ENCODE measurements at regions not wholly inside any gene's neighbourhood (a gene's known extent, or its start where the extent isn't known, plus 50 kb on each side); places are given as distances from the start of the nearest gene placed in this dataset.

DNA sequence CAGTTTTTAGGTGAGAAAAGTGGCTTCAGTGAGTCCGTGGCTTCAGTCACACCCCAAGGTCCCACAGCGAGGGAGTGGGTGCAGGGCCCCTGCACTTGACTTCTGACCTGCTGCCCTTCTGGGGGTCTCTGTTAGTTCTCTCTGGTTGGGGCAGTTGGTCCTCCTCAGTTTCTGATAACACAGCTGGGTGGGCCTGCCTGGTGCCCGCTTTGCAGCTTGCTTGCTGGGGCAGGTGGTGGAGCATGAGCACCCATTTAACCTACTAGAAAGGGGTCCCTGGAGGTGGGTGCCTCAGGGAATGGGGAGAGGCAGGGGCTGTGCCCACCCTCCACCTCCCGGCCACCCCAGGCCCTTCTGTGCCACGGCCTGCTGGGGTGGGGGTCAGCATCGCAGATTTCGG is 83.2 kb downstream of the ASB1 start (continued):
- TF ChIP-seq, protein P1, sequence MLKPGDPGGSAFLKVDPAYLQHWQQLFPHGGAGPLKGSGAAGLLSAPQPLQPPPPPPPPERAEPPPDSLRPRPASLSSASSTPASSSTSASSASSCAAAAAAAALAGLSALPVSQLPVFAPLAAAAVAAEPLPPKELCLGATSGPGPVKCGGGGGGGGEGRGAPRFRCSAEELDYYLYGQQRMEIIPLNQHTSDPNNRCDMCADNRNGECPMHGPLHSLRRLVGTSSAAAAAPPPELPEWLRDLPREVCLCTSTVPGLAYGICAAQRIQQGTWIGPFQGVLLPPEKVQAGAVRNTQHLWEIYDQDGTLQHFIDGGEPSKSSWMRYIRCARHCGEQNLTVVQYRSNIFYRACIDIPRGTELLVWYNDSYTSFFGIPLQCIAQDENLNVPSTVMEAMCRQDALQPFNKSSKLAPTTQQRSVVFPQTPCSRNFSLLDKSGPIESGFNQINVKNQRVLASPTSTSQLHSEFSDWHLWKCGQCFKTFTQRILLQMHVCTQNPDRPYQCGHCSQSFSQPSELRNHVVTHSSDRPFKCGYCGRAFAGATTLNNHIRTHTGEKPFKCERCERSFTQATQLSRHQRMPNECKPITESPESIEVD (tag by site-specific recombination; IDR thresholded peaks at IDR 0.05) = no peak
- no peak for TF ChIP-seq ZNF416 (tag by site-specific recombination; IDR thresholded peaks at IDR 0.05)
- TF ChIP-seq ZNF146 (tag by site-specific recombination; IDR thresholded peaks at IDR 0.05) = no peak
- TF ChIP-seq TSHZ1 (tag by site-specific recombination; IDR thresholded peaks at IDR 0.05; ENCODE audit: borderline replicate concordance) = no peak
- no peak for TF ChIP-seq ZNF843 (tag by site-specific recombination; IDR thresholded peaks at IDR 0.05)
- TF ChIP-seq ZNF785 (tag by site-specific recombination; IDR thresholded peaks at IDR 0.05) = no peak
- no peak for TF ChIP-seq ZNF19 (tag by site-specific recombination; IDR thresholded peaks at IDR 0.05; ENCODE audit: low read depth)
- TF ChIP-seq ZFP69B (tag by site-specific recombination; IDR thresholded peaks at IDR 0.05) = no peak
- no peak for TF ChIP-seq ZNF138 (tag by site-specific recombination; IDR thresholded peaks at IDR 0.05; ENCODE audit: borderline replicate concordance)
- TF ChIP-seq ZNF26 (tag by site-specific recombination; IDR thresholded peaks at IDR 0.05) = no peak

DNA sequence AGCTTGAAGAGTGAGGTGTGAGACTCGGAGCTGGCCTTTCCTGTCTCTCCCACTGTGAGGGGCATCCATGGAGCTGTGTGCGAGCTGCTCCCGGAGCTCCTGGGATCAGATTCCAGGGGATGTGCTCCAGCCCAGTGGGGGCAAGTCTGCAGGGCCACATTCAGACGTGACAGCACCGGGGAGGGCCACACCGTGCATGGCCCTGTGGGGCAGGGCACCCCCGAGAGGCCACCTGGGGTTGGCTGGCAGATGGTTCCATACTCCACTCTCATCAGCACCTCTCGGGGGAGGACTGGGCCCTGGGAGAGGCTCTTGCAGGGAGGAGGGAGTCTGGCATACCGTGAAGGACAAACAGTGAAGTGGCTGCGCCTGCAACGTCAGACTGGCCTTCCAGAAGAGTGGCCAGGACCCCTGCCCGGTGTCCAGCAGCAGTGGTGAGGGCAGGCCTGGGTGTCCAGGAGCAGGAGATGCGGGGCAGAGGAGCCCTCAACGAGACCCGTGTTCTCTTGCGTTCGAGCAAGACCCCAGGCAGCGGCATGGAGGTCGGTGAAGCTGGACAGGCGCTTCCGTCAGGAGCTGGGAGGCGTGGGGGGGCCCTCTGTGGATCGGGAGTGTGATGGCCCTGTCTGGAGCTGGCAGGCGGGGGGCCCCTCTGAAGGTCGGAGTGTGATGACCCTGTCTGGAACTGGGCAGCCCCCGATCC is 84.3 kb downstream of the ASB1 start:
- ChIA-PET POLR2A (interaction anchor here (0.6 kb wide), 1 partner anchor 168 kb away, joined by 4 read pairs; no protein-coding TSS in a partner anchor), CTCF (no interaction called here)
- no peaks in the 10 kb centered on the region for H3K4me1 ChIP-seq (ENCODE audit: control insufficient read depth, insufficient read depth, low read length)
- H3K9me3 ChIP-seq (ENCODE audit: control insufficient read depth, insufficient read depth, low read depth, low read length) = no peaks in the 10 kb centered on the region
- no peaks in the 10 kb centered on the region for H3K36me3 ChIP-seq (ENCODE audit: control insufficient read depth in 2 of 2, insufficient read depth in 1 of 2, low read length in 2 of 2)
- H3K27ac ChIP-seq (ENCODE audit: extremely low read depth, low read depth, low read length) = no peak overlapping the region
- H3K4me3 ChIP-seq (ENCODE audit: low read depth, low read length) = no peak overlapping the region
- TF ChIP-seq GLIS1 (tag by site-specific recombination; IDR thresholded peaks at IDR 0.05) (peak; percentile 89), ZNF366 (tag by site-specific recombination; conservative IDR thresholded peaks at IDR 0.05) (no peak), GFI1B (tag by site-specific recombination; IDR thresholded peaks at IDR 0.05) (no peak), ZIC2 (tag by site-specific recombination; IDR thresholded peaks at IDR 0.05) (peak; percentile 53), KLF1 (tag by site-specific recombination; IDR thresholded peaks at IDR 0.05) (no peak), ZNF132 (tag by site-specific recombination; IDR thresholded peaks at IDR 0.05; ENCODE audit: borderline replicate concordance) (no peak), ZNF529 (tag by site-specific recombination; IDR thresholded peaks at IDR 0.05; ENCODE audit: insufficient replicate concordance) (no peak), TSHZ1 (tag by site-specific recombination; IDR thresholded peaks at IDR 0.05; ENCODE audit: borderline replicate concordance) (no peak), ZFP3 (tag by site-specific recombination; IDR thresholded peaks at IDR 0.05; ENCODE audit: low read depth) (no peak), ZNF394 (tag by site-specific recombination; IDR thresholded peaks at IDR 0.05; ENCODE audit: borderline replicate concordance) (no peak), ZBTB44 (tag by site-specific recombination; IDR thresholded peaks at IDR 0.05) (no peak)
- TF ChIP-seq, protein P2, sequence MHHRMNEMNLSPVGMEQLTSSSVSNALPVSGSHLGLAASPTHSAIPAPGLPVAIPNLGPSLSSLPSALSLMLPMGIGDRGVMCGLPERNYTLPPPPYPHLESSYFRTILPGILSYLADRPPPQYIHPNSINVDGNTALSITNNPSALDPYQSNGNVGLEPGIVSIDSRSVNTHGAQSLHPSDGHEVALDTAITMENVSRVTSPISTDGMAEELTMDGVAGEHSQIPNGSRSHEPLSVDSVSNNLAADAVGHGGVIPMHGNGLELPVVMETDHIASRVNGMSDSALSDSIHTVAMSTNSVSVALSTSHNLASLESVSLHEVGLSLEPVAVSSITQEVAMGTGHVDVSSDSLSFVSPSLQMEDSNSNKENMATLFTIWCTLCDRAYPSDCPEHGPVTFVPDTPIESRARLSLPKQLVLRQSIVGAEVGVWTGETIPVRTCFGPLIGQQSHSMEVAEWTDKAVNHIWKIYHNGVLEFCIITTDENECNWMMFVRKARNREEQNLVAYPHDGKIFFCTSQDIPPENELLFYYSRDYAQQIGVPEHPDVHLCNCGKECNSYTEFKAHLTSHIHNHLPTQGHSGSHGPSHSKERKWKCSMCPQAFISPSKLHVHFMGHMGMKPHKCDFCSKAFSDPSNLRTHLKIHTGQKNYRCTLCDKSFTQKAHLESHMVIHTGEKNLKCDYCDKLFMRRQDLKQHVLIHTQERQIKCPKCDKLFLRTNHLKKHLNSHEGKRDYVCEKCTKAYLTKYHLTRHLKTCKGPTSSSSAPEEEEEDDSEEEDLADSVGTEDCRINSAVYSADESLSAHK (tag by site-specific recombination; IDR thresholded peaks at IDR 0.05) = no peak
